H1 (cell line): ENCODE measurements at regions not wholly inside any gene's neighbourhood (a gene's known extent, or its start where the extent isn't known, plus 50 kb on each side); places are given as distances from the start of the nearest gene placed in this dataset.

ENCODE experiments used
- BCL11A ChIP-seq, 2 experiments: IDR thresholded peaks; one replicate each; pipeline ENCODE4 v1.6.1; 2011; ENCODE audit warnings: low read depth in 2 of 2, low read length in 2 of 2, mild to moderate bottlenecking in 2 of 2
- CHD2 ChIP-seq: IDR thresholded peaks from 2 replicates; pipeline ENCODE4 v1.6.1; 2012; ENCODE audit warnings: low read length, improper control_type of control experiment
- KDM4A ChIP-seq: IDR thresholded peaks from one replicate; pipeline ENCODE4 v1.7.1; 2012; ENCODE audit warnings: low read depth, mild to moderate bottlenecking, moderate library complexity, low read length, inconsistent platforms; ENCODE audit not compliant: severe bottlenecking
- POLR2A ChIP-seq, 2 experiments: IDR thresholded peaks; 1 replicate in 1 of 2; 2 replicates in 1 of 2; pipeline ENCODE4 v1.6.1; 2011; ENCODE audit warnings: low read depth in 2 of 2, low read length in 2 of 2, mild to moderate bottlenecking in 2 of 2; ENCODE audit errors: control extremely low read depth in 1 of 2
- RBBP5 ChIP-seq: IDR thresholded peaks from 2 replicates; pipeline ENCODE4 v1.7.1; 2012; ENCODE audit warnings: low read depth, mild to moderate bottlenecking, inconsistent platforms, low read length, moderate library complexity, borderline replicate concordance
- SIN3A ChIP-seq, 2 experiments: IDR thresholded peaks in 1 of 2; conservative IDR thresholded peaks in 1 of 2; 2 replicates each; pipeline ENCODE4 v1.6.1; 2011 to 2012; ENCODE audit warnings: low read length in 2 of 2, improper control_type of control experiment in 1 of 2, low read depth in 1 of 2, mild to moderate bottlenecking in 1 of 2
- SP2 ChIP-seq: IDR thresholded peaks from 2 replicates; pipeline ENCODE4 v1.6.1; 2012; ENCODE audit warnings: mild to moderate bottlenecking, low read length, inconsistent platforms
- TAF1 ChIP-seq: IDR thresholded peaks from 2 replicates; pipeline ENCODE4 v1.6.1; 2011; ENCODE audit warnings: mild to moderate bottlenecking, low read depth, low read length
- TAF7 ChIP-seq: optimal IDR thresholded peaks from 2 replicates; pipeline ENCODE3; 2011; ENCODE audit warnings: low read depth, mild to moderate bottlenecking, inconsistent platforms, low read length, moderate library complexity, borderline replicate concordance
- YY1 ChIP-seq: IDR thresholded peaks from 2 replicates; pipeline ENCODE4 v1.6.1; 2011; ENCODE audit warnings: low read depth, mild to moderate bottlenecking, low read length
- TF ChIP-seq, protein P1 (sequence below): fragments of 300-600 bp; sonication (generic); IDR thresholded peaks from 2 replicates; pipeline ENCODE4 v1.7.1; 2012; ENCODE audit warnings: low read length, moderate library complexity, mild to moderate bottlenecking, inconsistent platforms; ENCODE audit not compliant: insufficient replicate concordance

DNA sequence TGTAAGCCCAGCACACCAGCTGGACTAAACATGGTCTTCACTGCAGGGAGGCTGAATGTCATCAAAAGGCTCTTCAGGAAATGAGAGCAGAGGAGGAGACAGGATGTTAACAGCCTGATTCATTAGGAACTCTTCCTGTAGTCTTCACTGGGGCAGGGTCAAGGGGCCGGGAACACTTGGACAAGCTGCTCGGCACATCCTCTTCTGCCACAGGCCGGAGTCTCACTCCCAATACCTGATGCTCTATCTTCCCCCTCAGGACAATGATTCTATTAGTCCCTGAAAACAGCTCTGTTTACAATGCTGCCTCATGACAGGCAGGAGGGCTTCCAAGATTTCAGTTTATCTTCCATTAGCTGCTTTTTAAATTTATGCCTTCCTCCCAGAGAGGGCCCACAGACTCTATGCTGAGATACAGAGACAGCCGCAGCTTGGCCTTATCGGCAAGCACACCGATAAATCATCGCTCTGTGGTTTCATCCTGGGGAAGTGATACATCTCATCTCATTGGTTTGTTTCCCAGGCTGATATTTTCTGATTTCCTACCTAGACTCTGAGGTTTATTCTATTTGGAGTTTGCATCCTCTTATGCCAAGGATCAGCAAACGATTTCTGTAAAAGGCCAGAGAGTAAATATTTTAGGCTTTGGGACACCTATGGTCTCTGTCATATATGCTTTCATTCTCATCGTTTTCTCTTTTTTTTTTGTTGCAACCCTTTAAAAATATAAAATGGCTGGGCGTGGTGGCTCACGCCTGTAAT, 214.0 kb upstream of the ASIC2 start (continued):
- TF ChIP-seq, protein P1, sequence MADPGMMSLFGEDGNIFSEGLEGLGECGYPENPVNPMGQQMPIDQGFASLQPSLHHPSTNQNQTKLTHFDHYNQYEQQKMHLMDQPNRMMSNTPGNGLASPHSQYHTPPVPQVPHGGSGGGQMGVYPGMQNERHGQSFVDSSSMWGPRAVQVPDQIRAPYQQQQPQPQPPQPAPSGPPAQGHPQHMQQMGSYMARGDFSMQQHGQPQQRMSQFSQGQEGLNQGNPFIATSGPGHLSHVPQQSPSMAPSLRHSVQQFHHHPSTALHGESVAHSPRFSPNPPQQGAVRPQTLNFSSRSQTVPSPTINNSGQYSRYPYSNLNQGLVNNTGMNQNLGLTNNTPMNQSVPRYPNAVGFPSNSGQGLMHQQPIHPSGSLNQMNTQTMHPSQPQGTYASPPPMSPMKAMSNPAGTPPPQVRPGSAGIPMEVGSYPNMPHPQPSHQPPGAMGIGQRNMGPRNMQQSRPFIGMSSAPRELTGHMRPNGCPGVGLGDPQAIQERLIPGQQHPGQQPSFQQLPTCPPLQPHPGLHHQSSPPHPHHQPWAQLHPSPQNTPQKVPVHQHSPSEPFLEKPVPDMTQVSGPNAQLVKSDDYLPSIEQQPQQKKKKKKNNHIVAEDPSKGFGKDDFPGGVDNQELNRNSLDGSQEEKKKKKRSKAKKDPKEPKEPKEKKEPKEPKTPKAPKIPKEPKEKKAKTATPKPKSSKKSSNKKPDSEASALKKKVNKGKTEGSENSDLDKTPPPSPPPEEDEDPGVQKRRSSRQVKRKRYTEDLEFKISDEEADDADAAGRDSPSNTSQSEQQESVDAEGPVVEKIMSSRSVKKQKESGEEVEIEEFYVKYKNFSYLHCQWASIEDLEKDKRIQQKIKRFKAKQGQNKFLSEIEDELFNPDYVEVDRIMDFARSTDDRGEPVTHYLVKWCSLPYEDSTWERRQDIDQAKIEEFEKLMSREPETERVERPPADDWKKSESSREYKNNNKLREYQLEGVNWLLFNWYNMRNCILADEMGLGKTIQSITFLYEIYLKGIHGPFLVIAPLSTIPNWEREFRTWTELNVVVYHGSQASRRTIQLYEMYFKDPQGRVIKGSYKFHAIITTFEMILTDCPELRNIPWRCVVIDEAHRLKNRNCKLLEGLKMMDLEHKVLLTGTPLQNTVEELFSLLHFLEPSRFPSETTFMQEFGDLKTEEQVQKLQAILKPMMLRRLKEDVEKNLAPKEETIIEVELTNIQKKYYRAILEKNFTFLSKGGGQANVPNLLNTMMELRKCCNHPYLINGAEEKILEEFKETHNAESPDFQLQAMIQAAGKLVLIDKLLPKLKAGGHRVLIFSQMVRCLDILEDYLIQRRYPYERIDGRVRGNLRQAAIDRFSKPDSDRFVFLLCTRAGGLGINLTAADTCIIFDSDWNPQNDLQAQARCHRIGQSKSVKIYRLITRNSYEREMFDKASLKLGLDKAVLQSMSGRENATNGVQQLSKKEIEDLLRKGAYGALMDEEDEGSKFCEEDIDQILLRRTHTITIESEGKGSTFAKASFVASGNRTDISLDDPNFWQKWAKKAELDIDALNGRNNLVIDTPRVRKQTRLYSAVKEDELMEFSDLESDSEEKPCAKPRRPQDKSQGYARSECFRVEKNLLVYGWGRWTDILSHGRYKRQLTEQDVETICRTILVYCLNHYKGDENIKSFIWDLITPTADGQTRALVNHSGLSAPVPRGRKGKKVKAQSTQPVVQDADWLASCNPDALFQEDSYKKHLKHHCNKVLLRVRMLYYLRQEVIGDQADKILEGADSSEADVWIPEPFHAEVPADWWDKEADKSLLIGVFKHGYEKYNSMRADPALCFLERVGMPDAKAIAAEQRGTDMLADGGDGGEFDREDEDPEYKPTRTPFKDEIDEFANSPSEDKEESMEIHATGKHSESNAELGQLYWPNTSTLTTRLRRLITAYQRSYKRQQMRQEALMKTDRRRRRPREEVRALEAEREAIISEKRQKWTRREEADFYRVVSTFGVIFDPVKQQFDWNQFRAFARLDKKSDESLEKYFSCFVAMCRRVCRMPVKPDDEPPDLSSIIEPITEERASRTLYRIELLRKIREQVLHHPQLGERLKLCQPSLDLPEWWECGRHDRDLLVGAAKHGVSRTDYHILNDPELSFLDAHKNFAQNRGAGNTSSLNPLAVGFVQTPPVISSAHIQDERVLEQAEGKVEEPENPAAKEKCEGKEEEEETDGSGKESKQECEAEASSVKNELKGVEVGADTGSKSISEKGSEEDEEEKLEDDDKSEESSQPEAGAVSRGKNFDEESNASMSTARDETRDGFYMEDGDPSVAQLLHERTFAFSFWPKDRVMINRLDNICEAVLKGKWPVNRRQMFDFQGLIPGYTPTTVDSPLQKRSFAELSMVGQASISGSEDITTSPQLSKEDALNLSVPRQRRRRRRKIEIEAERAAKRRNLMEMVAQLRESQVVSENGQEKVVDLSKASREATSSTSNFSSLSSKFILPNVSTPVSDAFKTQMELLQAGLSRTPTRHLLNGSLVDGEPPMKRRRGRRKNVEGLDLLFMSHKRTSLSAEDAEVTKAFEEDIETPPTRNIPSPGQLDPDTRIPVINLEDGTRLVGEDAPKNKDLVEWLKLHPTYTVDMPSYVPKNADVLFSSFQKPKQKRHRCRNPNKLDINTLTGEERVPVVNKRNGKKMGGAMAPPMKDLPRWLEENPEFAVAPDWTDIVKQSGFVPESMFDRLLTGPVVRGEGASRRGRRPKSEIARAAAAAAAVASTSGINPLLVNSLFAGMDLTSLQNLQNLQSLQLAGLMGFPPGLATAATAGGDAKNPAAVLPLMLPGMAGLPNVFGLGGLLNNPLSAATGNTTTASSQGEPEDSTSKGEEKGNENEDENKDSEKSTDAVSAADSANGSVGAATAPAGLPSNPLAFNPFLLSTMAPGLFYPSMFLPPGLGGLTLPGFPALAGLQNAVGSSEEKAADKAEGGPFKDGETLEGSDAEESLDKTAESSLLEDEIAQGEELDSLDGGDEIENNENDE: no peak
- TF ChIP-seq CHD2: no peak
- TF ChIP-seq POLR2A (IDR thresholded peaks at IDR 0.05; ENCODE audit: control extremely low read depth in 1 of 2, low read depth in 2 of 2, low read length in 2 of 2): no peak
- no peak for TF ChIP-seq SIN3A (conservative IDR thresholded peaks at IDR 0.05 in 1 of 2, IDR thresholded peaks at IDR 0.05 in 1 of 2; ENCODE audit: low read depth in 1 of 2, low read length in 2 of 2)
- no peak for TF ChIP-seq SP2
- TF ChIP-seq YY1: no peak
- TF ChIP-seq BCL11A (IDR thresholded peaks at IDR 0.05; ENCODE audit: low read depth in 2 of 2, low read length in 2 of 2): no peak
- TF ChIP-seq TAF1: no peak
- TF ChIP-seq RBBP5: no peak
- TF ChIP-seq TAF7: no peak
- no peak for TF ChIP-seq KDM4A
